K562 (cell line): ENCODE measurements at regions not wholly inside any gene's neighbourhood (a gene's known extent, or its start where the extent isn't known, plus 50 kb on each side); places are given as distances from the start of the nearest gene placed in this dataset.
A peak's percentile ranks its signal among the peaks of the same experiment; 100 is the strongest.

Experiments used
- ATAC-seq: fragments of 200-7000 bp; cut with Tn5 transposase; 3 replicates; pipeline ENCODE4 v1.9.1; 2020; ENCODE audit warnings: moderate library complexity
- BruUV-seq: library from RNA; stranded (reverse); fragments of 400-500 nt; replicated peaks from 2 replicates; lab custom pipeline; 2021; lab: Mats Ljungman, UMichigan
- CTCF ChIA-PET: fragments of 300-600 bp; formaldehyde crosslinking; extraction: SDS; loops from one replicate; lab custom pipeline; 2021; ENCODE audit warnings: low intra/inter-chr PET ratio; lab: Yijun Ruan, JAX
- POLR2A ChIA-PET: fragments of 300-600, 350-650 bp; sonication (Branson Sonifier 250); formaldehyde crosslinking; extraction: SDS; loops from one replicate; lab custom pipeline; 2021; ENCODE audit warnings: antibody characterized with exemption, inconsistent platforms; lab: Yijun Ruan, JAX
- DNase-seq, 4 experiments: peaks; one replicate each; pipeline versions ENCODE4 v3.0.0 to v3.0.0-alpha.2; 2011 to 2018; ENCODE audit warnings: low spot score in 3 of 4, mixed read lengths in 3 of 4; ENCODE audit errors: extremely low read depth in 1 of 4
- FAIRE-seq: peaks from 2 replicates; lab custom pipeline; 2011; peaks lifted over from hg19 to GRCh38; lab: Jason Lieb, UNC
- H2AFZ ChIP-seq: 2 replicates; pipeline ENCODE4 v1.6.0; 2011; ENCODE audit warnings: low read depth, low read length, control low read depth, inconsistent platforms
- H3K27ac ChIP-seq: fragments of 200-600 bp; 3 replicates; pipeline ENCODE4 v1.8.0; 2011; ENCODE audit warnings: low read depth, mild to moderate bottlenecking, control low read depth, inconsistent platforms, low read length, moderate library complexity, mixed read lengths; ENCODE audit errors: extremely low read depth
- H3K27me3 ChIP-seq, 2 experiments: fragments of 300-600 bp in 1 of 2; 2 replicates in 1 of 2; 3 replicates in 1 of 2; pipeline versions ENCODE4 v1.6.0 to v1.8.0; 2011; ENCODE audit warnings: inconsistent platforms in 2 of 2, low read length in 2 of 2, mild to moderate bottlenecking in 1 of 2, mixed read lengths in 1 of 2, moderate library complexity in 1 of 2; ENCODE audit not compliant: control insufficient read depth in 2 of 2, insufficient read depth in 2 of 2
- H3K36me3 ChIP-seq: fragments of 300-600 bp; 3 replicates; pipeline ENCODE4 v1.8.0; 2011; ENCODE audit warnings: mild to moderate bottlenecking, low read length, inconsistent platforms; ENCODE audit not compliant: control insufficient read depth, insufficient read depth
- H3K4me1 ChIP-seq, 2 experiments: fragments of 200-600 bp in 1 of 2; replicated peaks in 1 of 2; 2 replicates in 1 of 2; 3 replicates in 1 of 2; pipeline versions ENCODE4 v1.5.1 to v1.8.0; 2011; ENCODE audit warnings: inconsistent platforms in 2 of 2, low read length in 2 of 2, mild to moderate bottlenecking in 1 of 2, mixed read lengths in 1 of 2, moderate library complexity in 1 of 2; ENCODE audit not compliant: control insufficient read depth in 2 of 2, insufficient read depth in 2 of 2
- H3K4me2 ChIP-seq: 2 replicates; pipeline ENCODE4 v1.6.1; 2011; ENCODE audit warnings: low read length, control low read depth, inconsistent platforms, mixed read lengths; ENCODE audit not compliant: insufficient read depth
- H3K4me3 ChIP-seq: fragments of 200-600 bp; sonication (generic), shearing (Covaris generic); 2 replicates; pipeline ENCODE4 v1.5.1; 2016; ENCODE audit warnings: control low read depth, inconsistent platforms
- H3K79me2 ChIP-seq: fragments of 200-600 bp; 3 replicates; pipeline ENCODE4 v1.8.0; 2011; ENCODE audit warnings: low read length, inconsistent platforms; ENCODE audit not compliant: control insufficient read depth, insufficient read depth
- H3K9ac ChIP-seq, 2 experiments: 2 replicates each; pipeline versions ENCODE4 v1.6.0 to v1.6.1; 2011; ENCODE audit warnings: low read depth in 2 of 2, low read length in 2 of 2, control low read depth in 1 of 2, inconsistent platforms in 1 of 2, mild to moderate bottlenecking in 1 of 2, mixed read lengths in 1 of 2; ENCODE audit not compliant: insufficient read depth in 1 of 2
- H3K9me1 ChIP-seq: one replicate; pipeline ENCODE4 v1.6.0; 2011; ENCODE audit warnings: inconsistent platforms, mild to moderate bottlenecking, low read length, moderate library complexity; ENCODE audit not compliant: control insufficient read depth, insufficient read depth
- H3K9me3 ChIP-seq: replicated peaks from 2 replicates; pipeline ENCODE4 v1.5.1; 2011; ENCODE audit warnings: low read depth, low read length, inconsistent platforms; ENCODE audit not compliant: control insufficient read depth, insufficient read depth
- H4K20me1 ChIP-seq: replicated peaks from 2 replicates; pipeline ENCODE4 v1.6.1; 2011; ENCODE audit warnings: low read length, inconsistent platforms, mixed read lengths; ENCODE audit not compliant: control insufficient read depth, insufficient read depth
- ESRRA ChIP-seq: fragments of 450-650 bp; IDR thresholded peaks from 2 replicates; pipeline ENCODE4 v1.6.1; 2014; ENCODE audit warnings: low read depth, mild to moderate bottlenecking, moderate library complexity, borderline replicate concordance
- HMG20B ChIP-seq: fragments of 250-450 bp; sonication (Bioruptor Pico); IDR thresholded peaks from 2 replicates; pipeline ENCODE4 v1.5.0; 2021; ENCODE audit warnings: mild to moderate bottlenecking
- JUND ChIP-seq, 2 experiments: IDR thresholded peaks; 2 replicates in 1 of 2; 3 replicates in 1 of 2; pipeline ENCODE4 v1.6.1; 2011; ENCODE audit warnings: borderline replicate concordance in 2 of 2, low read depth in 2 of 2, low read length in 2 of 2, improper control_type of control experiment in 1 of 2, missing biosample characterization in 1 of 2, missing genetic modification characterization in 1 of 2, missing genetic modification reagents in 1 of 2
- NR2C2 ChIP-seq, 2 experiments: fragments of 200-800 bp in 1 of 2; sonication (Bioruptor generic) in 1 of 2; sonication (generic) in 1 of 2; formaldehyde crosslinking in 1 of 2; IDR thresholded peaks; 2 replicates each; pipeline versions ENCODE4 v1.6.1 to v1.8.0; 2016 to 2022; ENCODE audit warnings: mild to moderate bottlenecking in 1 of 2, missing compliant biosample characterization in 1 of 2, missing genetic modification characterization in 1 of 2, missing genetic modification reagents in 1 of 2
- SPI1 ChIP-seq: IDR thresholded peaks from 2 replicates; pipeline ENCODE4 v1.6.1; 2011; ENCODE audit warnings: low read depth, low read length, control low read depth, borderline replicate concordance
- SRF ChIP-seq, 2 experiments: fragments of 250-450, 450-650 bp in 1 of 2; sonication (Bioruptor Pico) in 1 of 2; sonication (generic) in 1 of 2; formaldehyde crosslinking; IDR thresholded peaks; 2 replicates each; pipeline versions ENCODE4 v1.5.0 to v1.5.1; 2020 to 2022; ENCODE audit warnings: mild to moderate bottlenecking in 1 of 2, missing genetic modification reagents in 1 of 2
- WGBS: fragments of 100-300 bp; shearing (Covaris generic); methylation state at CpG from one replicate; pipeline ENCODE4 v1.1.6; 2016; ENCODE audit warnings: low coverage, mixed read lengths; ENCODE audit not compliant: insufficient coverage; ENCODE audit errors: missing lambda C conversion rate; 5-methylcytosine and 5-hydroxymethylcytosine counted together
- in situ Hi-C: fragments of 300-500 bp; cut with MboI; formaldehyde crosslinking; loops from 4 replicates; pipeline ENCODE4 v1.15.0; 2018; ENCODE audit warnings: inconsistent platforms, mixed read lengths
- intact Hi-C: fragments of 100-400 bp; cut with micrococcal nuclease; formaldehyde crosslinking; loops from 2 replicates; pipeline ENCODE4 v1.14.2; 2022
- TF ChIP-seq, protein P1 (sequence below): sonication (generic); formaldehyde crosslinking; IDR thresholded peaks from 2 replicates; pipeline ENCODE4 v1.8.1; 2022; ENCODE audit warnings: missing genetic modification reagents
- TF ChIP-seq, protein P2 (sequence below): sonication (generic); formaldehyde crosslinking; IDR thresholded peaks from 2 replicates; pipeline ENCODE4 v1.8.1; 2022; ENCODE audit warnings: missing genetic modification reagents

DNA sequence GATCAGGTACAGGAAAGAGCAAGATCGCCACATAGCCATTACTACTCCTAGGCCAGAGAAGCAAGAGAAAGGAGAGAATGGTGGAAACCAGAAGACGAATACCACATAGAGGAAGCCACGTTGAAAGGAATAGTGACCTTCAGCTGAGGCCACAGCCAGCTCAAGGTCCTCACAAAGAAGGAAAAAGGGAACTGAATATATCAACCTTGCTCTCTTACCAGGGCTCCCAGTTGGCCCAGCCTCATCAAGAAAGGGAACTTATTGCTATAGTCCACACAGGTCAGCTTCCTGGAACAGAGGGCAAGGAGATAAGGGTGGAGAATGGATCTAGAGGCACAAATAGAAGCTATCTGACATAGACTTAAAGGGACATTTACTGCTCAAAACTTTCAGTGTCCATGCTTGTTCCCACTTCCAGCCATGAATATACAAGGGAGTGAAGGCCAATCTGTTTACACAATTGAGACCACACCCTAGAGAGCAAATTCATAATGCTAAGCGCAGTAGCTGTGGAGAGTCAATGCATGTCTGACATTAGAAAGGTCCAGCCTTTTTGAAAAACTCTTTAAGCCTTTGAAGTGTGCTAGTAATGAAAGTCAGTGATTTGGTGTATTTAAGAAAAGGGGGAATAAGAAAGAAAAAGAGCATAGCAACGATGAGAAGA, 120.7 kb upstream of the ZC3H11B start:
- intact Hi-C loops = loop anchor here (5.0 kb wide), 1 partner anchor 166 kb away; no protein-coding TSS in a partner anchor
- ChIA-PET CTCF (no interaction called here), POLR2A (interaction anchor here (1.5 kb wide), 1 partner anchor 8 kb away, joined by 4 read pairs; no protein-coding TSS in a partner anchor)
- H3K9me1 ChIP-seq = no peaks in the 10 kb centered on the region
- no peak for FAIRE-seq
- DNase-seq = no peak
- no peaks in the 10 kb centered on the region for H3K27me3 ChIP-seq
- H3K9ac ChIP-seq = no peak overlapping the region
- no peaks in the 10 kb centered on the region for H3K36me3 ChIP-seq
- H4K20me1 ChIP-seq = no peaks in the 10 kb centered on the region
- TF ChIP-seq NR2C2 (CRISPR knock-in tag; IDR thresholded peaks at IDR 0.05) = no peak
- 0 out of 2 replicates have a peak, but pooled peaks have one; percentile 38 for TF ChIP-seq NR2C2 (tag; IDR thresholded peaks at IDR 0.05)
- TF ChIP-seq SRF (CRISPR knock-in tag; IDR thresholded peaks at IDR 0.05) = no peak
- TF ChIP-seq, protein P1, sequence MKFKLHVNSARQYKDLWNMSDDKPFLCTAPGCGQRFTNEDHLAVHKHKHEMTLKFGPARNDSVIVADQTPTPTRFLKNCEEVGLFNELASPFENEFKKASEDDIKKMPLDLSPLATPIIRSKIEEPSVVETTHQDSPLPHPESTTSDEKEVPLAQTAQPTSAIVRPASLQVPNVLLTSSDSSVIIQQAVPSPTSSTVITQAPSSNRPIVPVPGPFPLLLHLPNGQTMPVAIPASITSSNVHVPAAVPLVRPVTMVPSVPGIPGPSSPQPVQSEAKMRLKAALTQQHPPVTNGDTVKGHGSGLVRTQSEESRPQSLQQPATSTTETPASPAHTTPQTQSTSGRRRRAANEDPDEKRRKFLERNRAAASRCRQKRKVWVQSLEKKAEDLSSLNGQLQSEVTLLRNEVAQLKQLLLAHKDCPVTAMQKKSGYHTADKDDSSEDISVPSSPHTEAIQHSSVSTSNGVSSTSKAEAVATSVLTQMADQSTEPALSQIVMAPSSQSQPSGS (CRISPR knock-in tag) = no peak
- TF ChIP-seq SPI1 = peak; percentile 68; the same call in 1 of the 2 replicates
- no peak for TF ChIP-seq HMG20B
- TF ChIP-seq, protein P2, sequence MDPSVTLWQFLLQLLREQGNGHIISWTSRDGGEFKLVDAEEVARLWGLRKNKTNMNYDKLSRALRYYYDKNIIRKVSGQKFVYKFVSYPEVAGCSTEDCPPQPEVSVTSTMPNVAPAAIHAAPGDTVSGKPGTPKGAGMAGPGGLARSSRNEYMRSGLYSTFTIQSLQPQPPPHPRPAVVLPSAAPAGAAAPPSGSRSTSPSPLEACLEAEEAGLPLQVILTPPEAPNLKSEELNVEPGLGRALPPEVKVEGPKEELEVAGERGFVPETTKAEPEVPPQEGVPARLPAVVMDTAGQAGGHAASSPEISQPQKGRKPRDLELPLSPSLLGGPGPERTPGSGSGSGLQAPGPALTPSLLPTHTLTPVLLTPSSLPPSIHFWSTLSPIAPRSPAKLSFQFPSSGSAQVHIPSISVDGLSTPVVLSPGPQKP = no peak
- peak; percentile 68 for TF ChIP-seq ESRRA
- no peak for TF ChIP-seq JUND (IDR thresholded peaks at IDR 0.05; ENCODE audit: borderline replicate concordance, low read depth, low read length)
- TF ChIP-seq JUND (tag; IDR thresholded peaks at IDR 0.05; ENCODE audit: borderline replicate concordance, low read depth, low read length) = 0 out of 3 replicates have a peak, but pooled peaks have one; percentile 40
- ATAC-seq = peak; percentile 56
- H3K27ac ChIP-seq = no peak overlapping the region
- in situ Hi-C loops = no loop called here
- no peak overlapping the region for H3K4me3 ChIP-seq
- H3K4me1 ChIP-seq = peaks cover 0 to 7% of the 10 kb centered on the region in 2 experiments; a peak in 2 of 5 replicates
- no peak overlapping the region for H2AFZ ChIP-seq
- H3K79me2 ChIP-seq = no peaks in the 10 kb centered on the region
- no TSS peak for BruUV-seq
- no peak overlapping the region; the same call in 1 of the 2 replicates for H3K4me2 ChIP-seq
- 3% methylated on average over 5 of the region's 5 CpGs for WGBS
- no peaks in the 10 kb centered on the region for H3K9me3 ChIP-seq
